NAMALWA (cell line): ENCODE measurements at regions not wholly inside any gene's neighbourhood (a gene's known extent, or its start where the extent isn't known, plus 50 kb on each side); places are given as distances from the start of the nearest gene placed in this dataset.

ENCODE experiments used
- DNase-seq: peaks from one replicate; pipeline ENCODE4 v3.0.0-alpha.2; 2015; ENCODE audit warnings: low spot score

DNA sequence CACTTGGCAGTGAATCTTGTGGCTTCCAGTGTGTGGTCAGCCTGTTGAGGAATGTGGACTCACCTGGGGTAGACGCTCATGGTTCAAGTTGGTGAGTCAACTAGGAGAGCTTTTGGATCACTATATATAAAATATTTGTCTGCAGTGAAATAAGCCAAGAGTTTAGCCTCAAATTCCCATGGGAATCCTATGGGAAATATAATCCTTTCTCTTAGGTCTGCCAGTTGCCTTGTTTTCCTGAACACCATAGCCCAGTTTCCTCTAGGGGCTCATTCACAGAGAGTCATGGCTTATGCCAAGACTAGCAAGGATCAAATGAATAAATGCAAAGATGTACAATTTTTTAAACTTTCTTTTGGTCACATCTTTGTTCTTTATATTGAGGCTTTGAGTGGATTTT is 100.1 kb upstream of the NPHP3 start:
- no peak for DNase-seq

DNA sequence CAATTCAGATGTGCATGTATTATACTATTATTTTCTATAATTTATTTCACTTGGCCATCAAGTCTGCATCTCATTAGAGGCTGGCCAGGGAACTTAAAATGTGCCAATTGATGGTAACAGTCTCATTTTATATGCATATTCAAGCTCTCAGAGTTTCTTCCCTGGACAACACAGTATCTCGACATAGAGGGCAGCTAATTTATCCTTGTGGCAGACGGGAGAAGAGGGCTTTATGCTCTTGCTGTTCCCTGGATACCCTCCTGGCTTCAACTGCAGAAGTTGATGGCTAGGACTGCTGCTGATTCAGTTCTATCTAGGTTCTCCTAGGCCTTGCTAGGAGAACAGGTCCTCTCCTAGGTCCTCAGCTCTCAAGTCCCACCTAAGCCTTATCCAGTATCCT is 99.1 kb upstream of the NPHP3 start:
- no peak for DNase-seq

GRCh38 chr3:132818251-132818650 is 96.0 kb upstream of the NPHP3 start:
- DNase-seq, result no peak

DNA sequence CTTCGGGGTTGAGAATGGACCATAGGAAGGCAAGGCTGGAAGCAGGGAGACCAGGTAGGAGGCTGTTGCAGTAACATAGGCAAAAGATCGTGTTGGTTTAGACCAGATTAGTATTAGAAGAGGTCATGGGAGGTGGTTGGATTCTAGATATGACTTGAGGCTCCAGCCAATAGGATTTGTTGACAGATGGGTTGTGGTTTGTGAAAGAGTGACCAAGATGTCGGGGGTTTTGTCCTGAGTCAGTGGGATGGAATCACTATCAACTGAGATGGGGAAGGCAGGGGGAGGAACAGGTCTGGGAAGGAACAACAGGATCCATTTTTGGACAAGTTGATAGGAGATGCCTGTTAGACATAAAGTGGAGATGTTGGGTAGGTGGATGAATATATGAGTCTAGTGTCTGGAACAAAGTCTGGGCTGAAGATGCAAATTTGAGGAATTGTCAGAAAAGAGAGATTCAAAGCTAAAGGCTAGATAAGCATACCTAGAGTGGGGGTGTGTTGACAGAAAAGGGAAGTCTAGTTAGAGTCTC is 95.5 kb upstream of the NPHP3 start:
- DNase-seq, result no peak

GRCh38 chr3:132805071-132805470 is 82.9 kb upstream of the NPHP3 start:
- DNase-seq, result no peak

DNA sequence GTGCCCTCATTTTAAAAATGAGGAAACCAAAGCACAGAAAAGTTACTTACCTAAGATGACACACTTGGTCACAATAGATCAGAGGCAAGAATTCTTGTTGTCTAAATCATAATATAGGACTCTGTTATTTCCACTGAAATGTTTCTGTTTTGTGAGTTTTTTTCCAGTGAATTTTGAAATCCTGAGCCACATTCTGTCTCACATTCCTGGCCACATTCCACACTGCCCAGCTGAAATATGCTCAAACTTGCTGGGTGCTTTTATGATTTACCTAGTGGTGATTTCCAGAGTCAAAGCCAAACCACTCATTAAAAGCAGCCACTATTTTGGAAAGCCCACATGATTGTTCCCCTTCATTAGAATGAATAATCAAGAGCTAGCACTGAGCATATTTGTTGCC is 82.3 kb upstream of the NPHP3 start:
- no peak for DNase-seq

- peak; percentile 40 for DNase-seq
These were observed 81.7 kb upstream of the NPHP3 start for GRCh38 chr3:132803889-132804288.

DNA sequence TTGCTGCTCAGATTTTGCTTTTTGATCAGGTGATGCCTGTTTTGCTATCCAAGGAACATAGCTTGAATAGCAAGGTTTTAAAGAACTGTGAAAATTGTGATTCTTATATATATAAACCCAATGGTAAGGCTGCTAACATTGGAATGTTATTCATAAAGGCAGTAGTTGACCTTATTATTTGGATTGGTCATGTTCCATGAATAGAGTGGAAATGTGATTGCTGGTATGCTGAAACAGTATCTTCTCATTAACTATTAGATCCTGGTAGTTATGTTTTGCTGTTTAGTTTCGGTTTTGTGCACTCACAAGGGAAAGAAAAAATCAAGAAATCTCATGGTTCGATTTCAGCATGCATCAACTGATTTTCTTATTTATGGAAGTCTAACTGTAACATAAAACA is 78.7 kb upstream of the NPHP3 start:
- DNase-seq, result no peak

DNA sequence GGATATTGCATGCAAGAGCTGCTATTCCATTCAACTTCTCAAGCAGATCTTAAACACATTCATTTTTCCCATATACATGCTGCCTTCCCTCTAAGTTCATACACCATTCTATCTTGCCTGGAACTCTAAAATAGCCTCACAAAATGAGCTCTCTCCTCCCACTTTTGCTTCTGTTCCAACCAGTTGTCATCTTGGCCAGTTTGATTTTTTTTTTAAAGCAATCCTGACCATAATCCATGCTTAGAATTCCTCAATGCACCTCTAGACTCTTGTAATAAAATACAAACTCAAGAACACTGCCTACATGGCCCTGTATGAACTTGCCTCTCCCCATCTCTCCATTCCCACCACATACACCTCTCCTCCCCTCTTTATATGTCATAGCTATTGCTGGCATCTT is 68.6 kb upstream of the NPHP3 start:
- no peak for DNase-seq

DNA sequence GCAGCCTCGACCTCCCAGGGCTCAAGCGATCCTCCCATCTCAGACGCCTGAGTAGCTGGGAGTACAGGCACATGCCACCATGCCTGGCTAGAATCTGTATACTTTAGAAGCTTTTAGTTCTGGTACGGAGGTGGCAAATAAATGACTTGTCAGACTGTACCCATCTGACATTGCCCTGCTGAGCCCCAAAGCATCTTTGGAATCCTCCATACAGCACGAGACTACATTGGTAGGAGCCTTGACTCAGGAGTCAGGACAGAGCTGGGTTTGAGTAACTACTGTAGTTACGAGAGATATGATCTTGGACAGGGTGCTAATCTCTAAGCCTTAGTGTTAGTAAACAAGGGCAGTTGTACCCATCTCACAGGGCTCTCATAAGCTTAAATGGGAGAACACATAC is 67.8 kb upstream of the NPHP3 start:
- no peak for DNase-seq

GRCh38 chr3:132788301-132788671 is 66.1 kb upstream of the NPHP3 start:
- DNase-seq, result no peak

- no peak for DNase-seq
These were observed 65.5 kb upstream of the NPHP3 start for GRCh38 chr3:132787616-132788300.

- no peak for DNase-seq
These were observed 64.7 kb upstream of the NPHP3 start for GRCh38 chr3:132786890-132787289.

- peak; percentile 27 for DNase-seq
These were observed 63.1 kb upstream of the NPHP3 start for GRCh38 chr3:132785292-132785691.

- no peak for DNase-seq
These were observed 62.4 kb upstream of the NPHP3 start for GRCh38 chr3:132784502-132785025.

- DNase-seq, result no peak
These were observed 60.9 kb upstream of the NPHP3 start for GRCh38 chr3:132783152-132783551.

- peak; percentile 9 for DNase-seq
These were observed 59.7 kb upstream of the NPHP3 start for GRCh38 chr3:132781922-132782321.

DNA sequence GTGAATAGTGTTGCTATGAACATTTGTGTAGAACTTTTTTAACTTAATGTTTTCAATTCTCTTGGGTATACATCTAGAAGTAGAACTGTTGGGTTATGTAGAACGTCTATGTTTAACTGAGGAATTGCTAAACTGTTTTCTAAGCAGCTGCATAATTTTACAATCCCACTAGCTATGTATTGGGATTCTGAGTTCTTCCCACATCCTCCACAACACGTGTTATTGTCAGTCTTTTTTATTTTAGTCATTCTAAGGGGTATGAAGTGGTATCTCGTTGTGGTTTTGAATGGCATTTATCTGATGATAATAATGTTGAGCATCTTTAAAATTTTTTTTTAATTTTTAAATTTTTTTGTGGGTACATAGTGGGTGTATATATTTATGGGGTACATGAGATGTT is 55.0 kb upstream of the NPHP3 start:
- no peak for DNase-seq

GRCh38 chr3:132773071-132773619 is 50.9 kb upstream of the NPHP3 start:
- DNase-seq, result no peak

GRCh38 chr3:132772252-132772651 is 50.0 kb upstream of the NPHP3 start:
- DNase-seq, result no peak
